Breast epithelium (tissue), 4 donors: ENCODE measurements at regions not wholly inside any gene's neighbourhood (a gene's known extent, or its start where the extent isn't known, plus 50 kb on each side); places are given as distances from the start of the nearest gene placed in this dataset.

Source experiments
- DNase-seq, 2 donors: peaks; one replicate each; pipeline ENCODE4 v3.0.0-alpha.2; 2019; ENCODE audit warnings: low spot score in 2 of 2
- H3K27ac ChIP-seq, 2 donors: fragments of 200-600 bp; sonication (generic) in 1 of 2; one replicate each; pipeline ENCODE4 v1.5.1; 2016 to 2019; ENCODE audit warnings: mild to moderate bottlenecking in 1 of 2
- H3K27me3 ChIP-seq, 2 donors: fragments of 200-600 bp; sonication (generic) in 1 of 2; one replicate each; pipeline versions ENCODE4 v1.5.1 to v1.6.0; 2017 to 2019; ENCODE audit warnings: control low read depth in 1 of 2, mild to moderate bottlenecking in 1 of 2
- H3K36me3 ChIP-seq: fragments of 200-600 bp; one replicate; pipeline ENCODE4 v1.5.1; 2019
- H3K4me1 ChIP-seq, 2 donors: fragments of 200-600 bp; sonication (generic); one replicate each; pipeline ENCODE4 v1.5.1; 2016 to 2019; ENCODE audit warnings: control low read depth in 1 of 2
- H3K4me3 ChIP-seq, 3 donors: fragments of 200-600 bp; sonication (generic); 1 replicate in 2 of 3; 2 replicates in 1 of 3; pipeline ENCODE4 v1.5.1; 2016 to 2019; ENCODE audit warnings: mild to moderate bottlenecking in 3 of 3, moderate library complexity in 2 of 3
- H3K9me3 ChIP-seq, 2 donors: fragments of 200-600 bp; sonication (generic) in 1 of 2; one replicate each; pipeline ENCODE4 v1.5.1; 2016 to 2019; ENCODE audit warnings: control low read depth in 1 of 2
- CTCF ChIP-seq, 3 donors: fragments of 450-650 bp; IDR thresholded peaks; one replicate each; pipeline ENCODE4 v1.5.1; 2016 to 2017; ENCODE audit warnings: antibody characterized with exemption in 3 of 3, mild to moderate bottlenecking in 3 of 3, moderate library complexity in 3 of 3
- POLR2A ChIP-seq: fragments of 450-650 bp; IDR thresholded peaks from one replicate; pipeline ENCODE4 v1.6.1; 2016; ENCODE audit warnings: antibody characterized with exemption, mild to moderate bottlenecking, moderate library complexity
- POLR2AphosphoS5 ChIP-seq, 3 donors: sonication (generic); formaldehyde crosslinking; IDR thresholded peaks; one replicate each; pipeline ENCODE4 v1.6.1; 2017; ENCODE audit warnings: antibody characterized with exemption in 3 of 3
- intact Hi-C: fragments of 100-400 bp; cut with DNase I; formaldehyde crosslinking; loops from one replicate; pipeline ENCODE4 v1.15.1; 2023; ENCODE audit warnings: low total_unique reads

- no peaks in the 10 kb centered on the region for H3K9me3 ChIP-seq
- TF ChIP-seq POLR2A (no peak), CTCF (IDR thresholded peaks at IDR 0.05) (no peak), POLR2AphosphoS5 (IDR thresholded peaks at IDR 0.05) (no peak)
- intact Hi-C loops: loop anchor here (2.0 kb wide), 1 partner anchor 62 kb away; no protein-coding TSS in a partner anchor
- H3K4me1 ChIP-seq: no peaks in the 10 kb centered on the region
- H3K36me3 ChIP-seq: no peaks in the 10 kb centered on the region
- DNase-seq: no peak
- H3K27ac ChIP-seq: no peak overlapping the region
- no peaks in the 10 kb centered on the region for H3K27me3 ChIP-seq
- H3K4me3 ChIP-seq: no peak overlapping the region
These were observed 330.6 kb downstream of the MDFIC start for GRCh38 chr7:115252461-115252860.

- no peak for TF ChIP-seq POLR2A
- TF ChIP-seq CTCF (IDR thresholded peaks at IDR 0.05): no peak
- no peak for TF ChIP-seq POLR2AphosphoS5 (IDR thresholded peaks at IDR 0.05)
- Histone ChIP-seq H3K4me1 (no peaks in the 10 kb centered on the region), H3K27me3 (no peaks in the 10 kb centered on the region), H3K27ac (no peak overlapping the region), H3K36me3 (no peaks in the 10 kb centered on the region), H3K9me3 (peaks cover 0 to 13% of the 10 kb centered on the region in 2 donors), H3K4me3 (no peak overlapping the region)
- DNase-seq: no peak
- intact Hi-C loops: no loop called here
These were observed 327.2 kb downstream of the MDFIC start for GRCh38 chr7:115249080-115249479.

DNA sequence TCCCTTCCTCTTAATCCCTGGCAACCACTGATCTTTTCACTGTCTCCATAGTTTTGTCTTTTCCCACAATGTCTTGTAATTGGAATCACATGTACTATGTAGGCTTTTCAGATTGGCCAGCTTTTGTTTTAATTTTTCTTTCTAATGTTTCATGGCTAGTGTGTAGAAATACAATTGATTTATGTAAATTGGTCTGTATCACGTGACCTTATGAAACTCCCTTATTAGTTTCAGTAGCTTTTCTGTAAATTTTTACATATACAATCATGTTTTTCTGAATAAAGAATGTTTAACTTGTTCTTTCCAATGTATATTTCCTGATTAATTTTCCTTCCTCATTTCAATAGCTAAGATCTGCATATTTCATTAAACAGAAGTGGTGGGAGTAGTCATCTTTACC, 319.3 kb downstream of the MDFIC start:
- DNase-seq: no peak
- no peak overlapping the region for H3K4me3 ChIP-seq
- H3K27ac ChIP-seq: no peak overlapping the region
- no peaks in the 10 kb centered on the region for H3K4me1 ChIP-seq
- no peaks in the 10 kb centered on the region for H3K27me3 ChIP-seq
- H3K9me3 ChIP-seq: peaks cover 0 to 16% of the 10 kb centered on the region in 2 donors
- intact Hi-C loops: no loop called here
- no peak for TF ChIP-seq POLR2AphosphoS5 (IDR thresholded peaks at IDR 0.05)
- TF ChIP-seq POLR2A: no peak
- TF ChIP-seq CTCF (IDR thresholded peaks at IDR 0.05): no peak
- H3K36me3 ChIP-seq: no peaks in the 10 kb centered on the region

GRCh38 chr7:115240242-115240641, 318.3 kb downstream of the MDFIC start:
- Histone ChIP-seq H3K9me3 (peaks cover 0 to 12% of the 10 kb centered on the region in 2 donors), H3K36me3 (no peaks in the 10 kb centered on the region), H3K27ac (no peak overlapping the region), H3K4me1 (no peaks in the 10 kb centered on the region), H3K27me3 (no peaks in the 10 kb centered on the region), H3K4me3 (no peak overlapping the region)
- TF ChIP-seq CTCF (IDR thresholded peaks at IDR 0.05): no peak
- TF ChIP-seq POLR2AphosphoS5 (IDR thresholded peaks at IDR 0.05): no peak
- no peak for TF ChIP-seq POLR2A
- DNase-seq: no peak
- intact Hi-C loops: no loop called here

GRCh38 chr7:115235075-115235474, 313.2 kb downstream of the MDFIC start:
- H3K27me3 ChIP-seq: no peaks in the 10 kb centered on the region
- no peak overlapping the region for H3K27ac ChIP-seq
- no peak overlapping the region for H3K4me3 ChIP-seq
- no peaks in the 10 kb centered on the region for H3K4me1 ChIP-seq
- no peaks in the 10 kb centered on the region for H3K36me3 ChIP-seq
- intact Hi-C loops: no loop called here
- no peak for TF ChIP-seq CTCF (IDR thresholded peaks at IDR 0.05)
- TF ChIP-seq POLR2A: no peak
- no peak for TF ChIP-seq POLR2AphosphoS5 (IDR thresholded peaks at IDR 0.05)
- peaks cover 0 to 5% of the 10 kb centered on the region in 2 donors for H3K9me3 ChIP-seq
- no peak for DNase-seq
